ENCODE measurements at regions not wholly inside any gene's neighbourhood (a gene's known extent, or its start where the extent isn't known, plus 50 kb on each side); places are given as distances from the start of the nearest gene placed in this dataset.

GRCh38 chr13:61765181-61765742 lies 349.6 kb upstream of the PCDH20 start:
- H3K4me3 ChIP-seq, result no peak overlapping the region
- H3K27ac ChIP-seq (ENCODE audit: low read depth), result no peak overlapping the region
- H3F3A ChIP-seq (replicated peaks; ENCODE audit: low read depth), result no peaks in the 10 kb centered on the region
- H2AFZ ChIP-seq, result no peak overlapping the region
- no peaks in the 10 kb centered on the region for H4K20me1 ChIP-seq (replicated peaks; ENCODE audit: insufficient read depth)
- no peaks in the 10 kb centered on the region for H3K9me2 ChIP-seq (ENCODE audit: insufficient read depth)
- no peaks in the 10 kb centered on the region for H3K27me3 Mint-ChIP-seq (ENCODE audit: insufficient read depth, low read depth, poor library complexity)
- TF ChIP-seq ETS1 (IDR thresholded peaks at IDR 0.05) (no peak), EZH2phosphoT487 (IDR thresholded peaks at IDR 0.05; ENCODE audit: unreplicated experiment) (no peak), CREB1 (CRISPR knock-in tag; IDR thresholded peaks at IDR 0.05; ENCODE audit: low read depth) (no peak), REST (IDR thresholded peaks at IDR 0.05; ENCODE audit: unreplicated experiment) (no peak), POLR2AphosphoS5 (IDR thresholded peaks at IDR 0.05; ENCODE audit: low read depth) (no peak), EZH2 (IDR thresholded peaks at IDR 0.05; ENCODE audit: low read depth, unreplicated experiment) (no peak), NANOG (IDR thresholded peaks at IDR 0.05; ENCODE audit: borderline replicate concordance) (no peak), ZNF114 (CRISPR knock-in tag; IDR thresholded peaks at IDR 0.05) (no peak), STAT1 (IDR thresholded peaks at IDR 0.05; ENCODE audit: unreplicated experiment) (no peak), JUNB (IDR thresholded peaks at IDR 0.05; ENCODE audit: unreplicated experiment) (no peak), ZNF331 (CRISPR knock-in tag; IDR thresholded peaks at IDR 0.05; ENCODE audit: low read depth) (no peak)
- TF ChIP-seq, protein P1, sequence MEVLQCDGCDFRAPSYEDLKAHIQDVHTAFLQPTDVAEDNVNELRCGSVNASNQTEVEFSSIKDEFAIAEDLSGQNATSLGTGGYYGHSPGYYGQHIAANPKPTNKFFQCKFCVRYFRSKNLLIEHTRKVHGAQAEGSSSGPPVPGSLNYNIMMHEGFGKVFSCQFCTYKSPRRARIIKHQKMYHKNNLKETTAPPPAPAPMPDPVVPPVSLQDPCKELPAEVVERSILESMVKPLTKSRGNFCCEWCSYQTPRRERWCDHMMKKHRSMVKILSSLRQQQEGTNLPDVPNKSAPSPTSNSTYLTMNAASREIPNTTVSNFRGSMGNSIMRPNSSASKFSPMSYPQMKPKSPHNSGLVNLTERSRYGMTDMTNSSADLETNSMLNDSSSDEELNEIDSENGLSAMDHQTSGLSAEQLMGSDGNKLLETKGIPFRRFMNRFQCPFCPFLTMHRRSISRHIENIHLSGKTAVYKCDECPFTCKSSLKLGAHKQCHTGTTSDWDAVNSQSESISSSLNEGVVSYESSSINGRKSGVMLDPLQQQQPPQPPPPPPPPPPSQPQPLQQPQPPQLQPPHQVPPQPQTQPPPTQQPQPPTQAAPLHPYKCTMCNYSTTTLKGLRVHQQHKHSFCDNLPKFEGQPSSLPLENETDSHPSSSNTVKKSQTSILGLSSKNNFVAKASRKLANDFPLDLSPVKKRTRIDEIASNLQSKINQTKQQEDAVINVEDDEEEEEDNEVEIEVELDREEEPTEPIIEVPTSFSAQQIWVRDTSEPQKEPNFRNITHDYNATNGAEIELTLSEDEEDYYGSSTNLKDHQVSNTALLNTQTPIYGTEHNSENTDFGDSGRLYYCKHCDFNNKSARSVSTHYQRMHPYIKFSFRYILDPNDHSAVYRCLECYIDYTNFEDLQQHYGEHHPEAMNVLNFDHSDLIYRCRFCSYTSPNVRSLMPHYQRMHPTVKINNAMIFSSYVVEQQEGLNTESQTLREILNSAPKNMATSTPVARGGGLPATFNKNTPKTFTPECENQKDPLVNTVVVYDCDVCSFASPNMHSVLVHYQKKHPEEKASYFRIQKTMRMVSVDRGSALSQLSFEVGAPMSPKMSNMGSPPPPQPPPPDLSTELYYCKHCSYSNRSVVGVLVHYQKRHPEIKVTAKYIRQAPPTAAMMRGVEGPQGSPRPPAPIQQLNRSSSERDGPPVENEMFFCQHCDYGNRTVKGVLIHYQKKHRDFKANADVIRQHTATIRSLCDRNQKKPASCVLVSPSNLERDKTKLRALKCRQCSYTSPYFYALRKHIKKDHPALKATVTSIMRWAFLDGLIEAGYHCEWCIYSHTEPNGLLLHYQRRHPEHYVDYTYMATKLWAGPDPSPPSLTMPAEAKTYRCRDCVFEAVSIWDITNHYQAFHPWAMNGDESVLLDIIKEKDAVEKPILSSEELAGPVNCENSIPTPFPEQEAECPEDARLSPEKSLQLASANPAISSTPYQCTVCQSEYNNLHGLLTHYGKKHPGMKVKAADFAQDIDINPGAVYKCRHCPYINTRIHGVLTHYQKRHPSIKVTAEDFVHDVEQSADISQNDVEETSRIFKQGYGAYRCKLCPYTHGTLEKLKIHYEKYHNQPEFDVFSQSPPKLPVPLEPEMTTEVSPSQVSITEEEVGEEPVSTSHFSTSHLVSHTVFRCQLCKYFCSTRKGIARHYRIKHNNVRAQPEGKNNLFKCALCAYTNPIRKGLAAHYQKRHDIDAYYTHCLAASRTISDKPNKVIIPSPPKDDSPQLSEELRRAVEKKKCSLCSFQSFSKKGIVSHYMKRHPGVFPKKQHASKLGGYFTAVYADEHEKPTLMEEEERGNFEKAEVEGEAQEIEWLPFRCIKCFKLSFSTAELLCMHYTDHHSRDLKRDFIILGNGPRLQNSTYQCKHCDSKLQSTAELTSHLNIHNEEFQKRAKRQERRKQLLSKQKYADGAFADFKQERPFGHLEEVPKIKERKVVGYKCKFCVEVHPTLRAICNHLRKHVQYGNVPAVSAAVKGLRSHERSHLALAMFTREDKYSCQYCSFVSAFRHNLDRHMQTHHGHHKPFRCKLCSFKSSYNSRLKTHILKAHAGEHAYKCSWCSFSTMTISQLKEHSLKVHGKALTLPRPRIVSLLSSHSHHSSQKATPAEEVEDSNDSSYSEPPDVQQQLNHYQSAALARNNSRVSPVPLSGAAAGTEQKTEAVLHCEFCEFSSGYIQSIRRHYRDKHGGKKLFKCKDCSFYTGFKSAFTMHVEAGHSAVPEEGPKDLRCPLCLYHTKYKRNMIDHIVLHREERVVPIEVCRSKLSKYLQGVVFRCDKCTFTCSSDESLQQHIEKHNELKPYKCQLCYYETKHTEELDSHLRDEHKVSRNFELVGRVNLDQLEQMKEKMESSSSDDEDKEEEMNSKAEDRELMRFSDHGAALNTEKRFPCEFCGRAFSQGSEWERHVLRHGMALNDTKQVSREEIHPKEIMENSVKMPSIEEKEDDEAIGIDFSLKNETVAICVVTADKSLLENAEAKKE (CRISPR knock-in tag; IDR thresholded peaks at IDR 0.05), result no peak
- TF ChIP-seq, protein P2, sequence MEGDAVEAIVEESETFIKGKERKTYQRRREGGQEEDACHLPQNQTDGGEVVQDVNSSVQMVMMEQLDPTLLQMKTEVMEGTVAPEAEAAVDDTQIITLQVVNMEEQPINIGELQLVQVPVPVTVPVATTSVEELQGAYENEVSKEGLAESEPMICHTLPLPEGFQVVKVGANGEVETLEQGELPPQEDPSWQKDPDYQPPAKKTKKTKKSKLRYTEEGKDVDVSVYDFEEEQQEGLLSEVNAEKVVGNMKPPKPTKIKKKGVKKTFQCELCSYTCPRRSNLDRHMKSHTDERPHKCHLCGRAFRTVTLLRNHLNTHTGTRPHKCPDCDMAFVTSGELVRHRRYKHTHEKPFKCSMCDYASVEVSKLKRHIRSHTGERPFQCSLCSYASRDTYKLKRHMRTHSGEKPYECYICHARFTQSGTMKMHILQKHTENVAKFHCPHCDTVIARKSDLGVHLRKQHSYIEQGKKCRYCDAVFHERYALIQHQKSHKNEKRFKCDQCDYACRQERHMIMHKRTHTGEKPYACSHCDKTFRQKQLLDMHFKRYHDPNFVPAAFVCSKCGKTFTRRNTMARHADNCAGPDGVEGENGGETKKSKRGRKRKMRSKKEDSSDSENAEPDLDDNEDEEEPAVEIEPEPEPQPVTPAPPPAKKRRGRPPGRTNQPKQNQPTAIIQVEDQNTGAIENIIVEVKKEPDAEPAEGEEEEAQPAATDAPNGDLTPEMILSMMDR (conservative IDR thresholded peaks at IDR 0.05; ENCODE audit: low read depth in 2 of 2), result no peak
- no peaks in the 10 kb centered on the region for H3K27me3 ChIP-seq (ENCODE audit: insufficient read depth)
- H3K4me1 Mint-ChIP-seq, result no peaks in the 10 kb centered on the region
- DNase-seq (ENCODE audit: low spot score), result no peak
- H3K4me3 Mint-ChIP-seq, result no peak overlapping the region
- ATAC-seq, result no peak
- no peaks in the 10 kb centered on the region for H3K36me3 ChIP-seq (ENCODE audit: insufficient read depth)
- H3K36me3 Mint-ChIP-seq (ENCODE audit: low read depth), result no peaks in the 10 kb centered on the region
- H3K4me2 ChIP-seq, result no peak overlapping the region
- H3K9me3 Mint-ChIP-seq, result no peaks in the 10 kb centered on the region
- no peak overlapping the region for H3K27ac Mint-ChIP-seq
- H3K79me2 ChIP-seq (replicated peaks; ENCODE audit: insufficient read depth), result no peaks in the 10 kb centered on the region
- H3K4me1 ChIP-seq (ENCODE audit: insufficient read depth), result no peaks in the 10 kb centered on the region

Measured in GM23338 (cell line).